SK-N-SH (cell line): ENCODE measurements at regions not wholly inside any gene's neighbourhood (a gene's known extent, or its start where the extent isn't known, plus 50 kb on each side); places are given as distances from the start of the nearest gene placed in this dataset.
"Not testable (repeated sequence)": the region's sequence is repeated elsewhere in the genome, so short reads cannot be mapped to it uniquely, and the experiment has no call there.

Experiments
- CTCF ChIP-seq: fragments of 200-600 bp; sonication (generic); IDR thresholded peaks from 2 replicates; pipeline ENCODE4 v1.6.1; 2017; ENCODE audit warnings: antibody characterized with exemption, mild to moderate bottlenecking, moderate library complexity
- EP300 ChIP-seq, 2 experiments: IDR thresholded peaks; 2 replicates each; pipeline versions ENCODE4 v1.4.0 to v1.6.1; 2012; ENCODE audit warnings: borderline replicate concordance in 1 of 2, low read depth in 1 of 2, low read length in 1 of 2
- FOXM1 ChIP-seq: IDR thresholded peaks from 2 replicates; pipeline ENCODE4 v1.4.0; 2012; ENCODE audit warnings: low read depth, mild to moderate bottlenecking
- JUND ChIP-seq: IDR thresholded peaks from 2 replicates; pipeline ENCODE4 v1.4.0; 2012
- MEF2A ChIP-seq: IDR thresholded peaks from 2 replicates; pipeline ENCODE4 v1.4.0; 2012; ENCODE audit warnings: low read depth, borderline replicate concordance
- NFIC ChIP-seq: IDR thresholded peaks from 2 replicates; pipeline ENCODE4 v1.4.0; 2012; ENCODE audit warnings: borderline replicate concordance
- PBX3 ChIP-seq: IDR thresholded peaks from 2 replicates; pipeline ENCODE4; 2012
- POLR2AphosphoS5 ChIP-seq: IDR thresholded peaks from 2 replicates; pipeline ENCODE4 v1.6.1; 2012; ENCODE audit warnings: low read depth, low read length
- RAD21 ChIP-seq: IDR thresholded peaks from 2 replicates; pipeline ENCODE4 v1.6.1; 2012; ENCODE audit warnings: mild to moderate bottlenecking, low read length
- RCOR1 ChIP-seq: fragments of 150-350 bp; IDR thresholded peaks from 2 replicates; pipeline ENCODE4 v1.6.1; 2017; ENCODE audit warnings: antibody characterized with exemption, low read length
- REST ChIP-seq: IDR thresholded peaks from 2 replicates; pipeline ENCODE4 v1.6.1; 2012; ENCODE audit warnings: mild to moderate bottlenecking, low read depth, low read length, moderate library complexity
- SMC3 ChIP-seq: IDR thresholded peaks from 2 replicates; pipeline ENCODE4 v1.6.1; 2012; ENCODE audit warnings: low read depth, low read length, improper control_type of control experiment

GRCh38 chr16:88204131-88205110 is 178.3 kb upstream of the ZNF469 start:
- TF ChIP-seq CTCF; SMC3; FOXM1; RCOR1; REST; PBX3; NFIC; EP300 (IDR thresholded peaks at IDR 0.05; ENCODE audit: borderline replicate concordance in 1 of 2, low read depth in 1 of 2, low read length in 1 of 2); MEF2A; POLR2AphosphoS5; JUND; RAD21: not testable (repeated sequence)
